ENCODE measurements at regions not wholly inside any gene's neighbourhood (a gene's known extent, or its start where the extent isn't known, plus 50 kb on each side); places are given as distances from the start of the nearest gene placed in this dataset.

DNA sequence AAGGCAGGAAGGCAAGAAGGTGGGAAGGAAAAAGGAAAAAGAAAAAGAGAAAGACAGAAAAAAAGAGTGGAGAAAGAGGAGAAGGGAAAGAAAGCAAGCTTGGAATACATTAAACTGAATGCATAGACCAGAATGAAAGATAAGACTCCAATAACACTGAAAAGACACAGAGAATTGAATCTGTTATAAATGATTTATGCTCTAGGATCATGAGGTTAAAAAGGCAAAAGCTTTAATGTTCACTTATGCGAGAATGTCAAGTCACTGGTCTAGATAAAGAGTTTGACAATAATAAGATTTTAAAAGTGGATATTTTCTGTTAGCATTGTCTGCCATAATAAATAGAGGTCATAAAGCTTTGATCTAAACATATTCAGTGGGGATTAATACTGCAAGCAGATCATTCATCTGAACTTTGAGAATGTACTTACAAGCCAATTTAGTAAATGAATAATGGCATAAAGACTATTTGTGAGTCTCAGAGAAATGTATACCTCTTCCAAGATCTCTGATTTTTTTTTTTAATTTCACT, 1069.2 kb upstream of the SLC39A10 start:
- no peaks in the 10 kb centered on the region for H3F3A ChIP-seq (ENCODE audit: insufficient read depth, low read length)
- no peaks in the 10 kb centered on the region for H3K36me3 ChIP-seq (replicated peaks; ENCODE audit: insufficient read depth, low read length)
- H3K4me1 ChIP-seq (ENCODE audit: low read length) = no peaks in the 10 kb centered on the region
- H4K20me1 ChIP-seq (ENCODE audit: insufficient read depth, low read length) = no peaks in the 10 kb centered on the region
- no peak overlapping the region for H2AFZ ChIP-seq (ENCODE audit: low read length)
- no peaks in the 10 kb centered on the region for H3K79me2 ChIP-seq (ENCODE audit: low read length)
- H3K9me2 ChIP-seq (replicated peaks; ENCODE audit: insufficient read depth, low read length) = no peaks in the 10 kb centered on the region
- H3K4me2 ChIP-seq (ENCODE audit: low read depth, low read length) = no peak overlapping the region
- H3K9ac ChIP-seq (ENCODE audit: low read length) = no peak overlapping the region
- DNase-seq = no peak
- no peaks in the 10 kb centered on the region for H3K9me3 ChIP-seq (replicated peaks; ENCODE audit: insufficient read depth, low read length)
- no peaks in the 10 kb centered on the region for H3K27me3 ChIP-seq (replicated peaks; ENCODE audit: insufficient read depth, low read length)
- no peak overlapping the region for H3K27ac ChIP-seq (ENCODE audit: low read length)
- TF ChIP-seq EZH2phosphoT487 (IDR thresholded peaks at IDR 0.05; ENCODE audit: low read length) (no peak), EZH2 (optimal IDR thresholded peaks at IDR 0.05; ENCODE audit: low read depth, low read length) (no peak)
- TF ChIP-seq, protein P1, sequence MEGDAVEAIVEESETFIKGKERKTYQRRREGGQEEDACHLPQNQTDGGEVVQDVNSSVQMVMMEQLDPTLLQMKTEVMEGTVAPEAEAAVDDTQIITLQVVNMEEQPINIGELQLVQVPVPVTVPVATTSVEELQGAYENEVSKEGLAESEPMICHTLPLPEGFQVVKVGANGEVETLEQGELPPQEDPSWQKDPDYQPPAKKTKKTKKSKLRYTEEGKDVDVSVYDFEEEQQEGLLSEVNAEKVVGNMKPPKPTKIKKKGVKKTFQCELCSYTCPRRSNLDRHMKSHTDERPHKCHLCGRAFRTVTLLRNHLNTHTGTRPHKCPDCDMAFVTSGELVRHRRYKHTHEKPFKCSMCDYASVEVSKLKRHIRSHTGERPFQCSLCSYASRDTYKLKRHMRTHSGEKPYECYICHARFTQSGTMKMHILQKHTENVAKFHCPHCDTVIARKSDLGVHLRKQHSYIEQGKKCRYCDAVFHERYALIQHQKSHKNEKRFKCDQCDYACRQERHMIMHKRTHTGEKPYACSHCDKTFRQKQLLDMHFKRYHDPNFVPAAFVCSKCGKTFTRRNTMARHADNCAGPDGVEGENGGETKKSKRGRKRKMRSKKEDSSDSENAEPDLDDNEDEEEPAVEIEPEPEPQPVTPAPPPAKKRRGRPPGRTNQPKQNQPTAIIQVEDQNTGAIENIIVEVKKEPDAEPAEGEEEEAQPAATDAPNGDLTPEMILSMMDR (IDR thresholded peaks at IDR 0.05; ENCODE audit: low read length) = no peak
- no peak overlapping the region for H3K4me3 ChIP-seq (ENCODE audit: low read length)

DNA sequence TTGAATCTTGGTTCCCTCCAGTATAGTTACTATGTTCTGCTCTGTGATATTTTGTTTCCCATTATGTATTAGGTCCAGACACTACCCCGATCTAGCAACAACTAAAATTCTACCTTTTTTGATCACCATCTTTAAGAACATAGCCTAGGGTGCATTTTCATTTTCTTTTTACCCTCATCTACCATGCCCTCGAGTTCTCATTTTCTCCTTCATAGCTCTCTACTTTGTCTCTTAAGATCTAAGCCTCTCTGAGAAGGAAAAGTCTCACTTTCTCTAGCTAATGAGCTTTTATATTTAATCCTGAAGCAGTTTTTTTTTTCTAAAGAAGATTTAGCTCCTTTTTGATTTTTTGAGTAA, 1089.4 kb upstream of the SLC39A10 start:
- Histone ChIP-seq H3K9ac (ENCODE audit: low read length) (no peak overlapping the region), H3K79me2 (ENCODE audit: low read length) (no peaks in the 10 kb centered on the region), H4K20me1 (ENCODE audit: insufficient read depth, low read length) (no peaks in the 10 kb centered on the region), H3K4me1 (ENCODE audit: low read length) (peaks cover 20% of the 10 kb centered on the region), H3K27me3 (replicated peaks; ENCODE audit: insufficient read depth, low read length) (no peaks in the 10 kb centered on the region), H3K4me3 (ENCODE audit: low read length) (no peak overlapping the region), H2AFZ (ENCODE audit: low read length) (no peak overlapping the region), H3F3A (ENCODE audit: insufficient read depth, low read length) (no peaks in the 10 kb centered on the region), H3K4me2 (ENCODE audit: low read depth, low read length) (no peak overlapping the region), H3K27ac (ENCODE audit: low read length) (no peak overlapping the region), H3K36me3 (replicated peaks; ENCODE audit: insufficient read depth, low read length) (no peaks in the 10 kb centered on the region), H3K9me3 (replicated peaks; ENCODE audit: insufficient read depth, low read length) (no peaks in the 10 kb centered on the region), H3K9me2 (replicated peaks; ENCODE audit: insufficient read depth, low read length) (no peaks in the 10 kb centered on the region)
- TF ChIP-seq, protein P1 (IDR thresholded peaks at IDR 0.05; ENCODE audit: low read length) = no peak
- TF ChIP-seq EZH2phosphoT487 (IDR thresholded peaks at IDR 0.05; ENCODE audit: low read length) (no peak), EZH2 (optimal IDR thresholded peaks at IDR 0.05; ENCODE audit: low read depth, low read length) (no peak)
- DNase-seq = no peak

DNA sequence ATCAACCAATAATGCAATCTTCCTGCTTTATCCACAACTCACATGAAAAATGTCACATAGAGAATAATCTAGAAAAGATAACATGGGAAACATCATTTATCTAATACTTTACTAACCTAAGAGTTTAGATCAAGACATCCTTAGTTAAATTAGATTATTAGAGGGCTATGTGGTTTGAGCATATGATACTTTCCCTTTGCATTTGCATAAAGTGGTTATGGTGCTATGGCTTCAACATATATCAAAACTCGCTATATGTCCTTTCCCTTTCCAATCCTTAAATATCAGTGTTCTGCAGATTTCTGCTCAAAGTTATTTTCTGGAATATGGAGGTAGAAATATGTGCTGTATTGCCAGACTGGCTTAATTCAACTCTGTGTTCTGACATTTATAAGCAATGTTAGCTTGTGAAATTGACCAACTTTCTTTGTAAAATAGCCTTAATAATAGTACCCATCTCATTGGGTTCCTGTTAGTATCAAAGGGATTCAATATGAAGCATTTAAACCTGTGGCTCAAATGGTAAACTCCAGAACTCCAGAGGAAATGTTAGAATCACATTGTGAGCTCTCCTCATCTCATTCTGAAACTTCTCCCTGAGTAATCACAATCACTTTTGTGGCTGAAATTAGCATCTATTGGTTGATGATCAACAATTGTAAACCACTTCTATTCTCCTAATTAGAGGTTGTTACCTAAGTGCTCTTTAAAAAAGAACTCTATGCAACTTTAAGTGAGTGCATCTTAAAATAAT, 1089.9 kb upstream of the SLC39A10 start:
- Histone ChIP-seq H3K27me3 (replicated peaks; ENCODE audit: insufficient read depth, low read length) (no peaks in the 10 kb centered on the region), H3K9ac (ENCODE audit: low read length) (no peak overlapping the region), H2AFZ (ENCODE audit: low read length) (no peak overlapping the region), H3F3A (ENCODE audit: insufficient read depth, low read length) (no peaks in the 10 kb centered on the region), H3K4me2 (ENCODE audit: low read depth, low read length) (no peak overlapping the region), H3K4me1 (ENCODE audit: low read length) (peaks cover 20% of the 10 kb centered on the region), H3K36me3 (replicated peaks; ENCODE audit: insufficient read depth, low read length) (no peaks in the 10 kb centered on the region), H3K9me3 (replicated peaks; ENCODE audit: insufficient read depth, low read length) (no peaks in the 10 kb centered on the region), H3K27ac (ENCODE audit: low read length) (no peak overlapping the region), H3K79me2 (ENCODE audit: low read length) (no peaks in the 10 kb centered on the region), H3K9me2 (replicated peaks; ENCODE audit: insufficient read depth, low read length) (no peaks in the 10 kb centered on the region), H3K4me3 (ENCODE audit: low read length) (no peak overlapping the region), H4K20me1 (ENCODE audit: insufficient read depth, low read length) (no peaks in the 10 kb centered on the region)
- no peak for DNase-seq
- TF ChIP-seq EZH2 (optimal IDR thresholded peaks at IDR 0.05; ENCODE audit: low read depth, low read length) = no peak
- no peak for TF ChIP-seq EZH2phosphoT487 (IDR thresholded peaks at IDR 0.05; ENCODE audit: low read length)

DNA sequence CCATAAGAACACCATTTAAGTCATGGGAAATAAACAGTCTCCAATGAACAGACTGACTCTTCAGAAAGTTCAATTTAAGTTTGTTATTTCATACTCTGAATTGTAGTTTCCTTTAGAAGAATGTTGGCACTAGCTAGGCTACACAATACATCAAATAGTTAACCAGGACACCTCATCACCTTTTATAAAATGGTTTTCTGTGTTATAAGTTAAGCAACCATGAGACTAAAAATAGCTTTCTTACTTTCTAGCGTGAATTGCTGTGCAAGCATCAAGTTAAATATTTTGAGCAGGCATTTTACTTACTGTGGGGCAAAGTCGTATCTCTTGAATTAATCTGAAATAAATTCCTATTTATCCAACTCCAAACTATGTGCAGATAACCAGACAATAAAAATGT, 1092.6 kb upstream of the SLC39A10 start:
- no peaks in the 10 kb centered on the region for H3K27me3 ChIP-seq (replicated peaks; ENCODE audit: insufficient read depth, low read length)
- no peak overlapping the region for H3K9ac ChIP-seq (ENCODE audit: low read length)
- H4K20me1 ChIP-seq (ENCODE audit: insufficient read depth, low read length) = no peaks in the 10 kb centered on the region
- H3K9me2 ChIP-seq (replicated peaks; ENCODE audit: insufficient read depth, low read length) = no peaks in the 10 kb centered on the region
- no peaks in the 10 kb centered on the region for H3K36me3 ChIP-seq (replicated peaks; ENCODE audit: insufficient read depth, low read length)
- H3K9me3 ChIP-seq (replicated peaks; ENCODE audit: insufficient read depth, low read length) = no peaks in the 10 kb centered on the region
- H3K4me2 ChIP-seq (ENCODE audit: low read depth, low read length) = peak overlapping the region; percentile 23
- no peak overlapping the region for H2AFZ ChIP-seq (ENCODE audit: low read length)
- no peaks in the 10 kb centered on the region for H3K79me2 ChIP-seq (ENCODE audit: low read length)
- no peak for TF ChIP-seq EZH2phosphoT487 (IDR thresholded peaks at IDR 0.05; ENCODE audit: low read length)
- no peak for TF ChIP-seq EZH2 (optimal IDR thresholded peaks at IDR 0.05; ENCODE audit: low read depth, low read length)
- TF ChIP-seq, protein P1 (IDR thresholded peaks at IDR 0.05; ENCODE audit: low read length) = no peak
- H3K4me1 ChIP-seq (ENCODE audit: low read length) = peaks cover 20% of the 10 kb centered on the region
- H3K4me3 ChIP-seq (ENCODE audit: low read length) = no peak overlapping the region
- peak; percentile 66 for DNase-seq
- no peak overlapping the region for H3K27ac ChIP-seq (ENCODE audit: low read length)
- no peaks in the 10 kb centered on the region for H3F3A ChIP-seq (ENCODE audit: insufficient read depth, low read length)
